Muscle of back (tissue), 3 donors: ENCODE measurements at regions not wholly inside any gene's neighbourhood (a gene's known extent, or its start where the extent isn't known, plus 50 kb on each side); places are given as distances from the start of the nearest gene placed in this dataset.
"Not testable (repeated sequence)": the region's sequence is repeated elsewhere in the genome, so short reads cannot be mapped to it uniquely, and the experiment has no call there.

Experiments used
- DNase-seq, 3 donors: peaks; one replicate each; pipeline versions ENCODE4 v3.0.0 to v3.0.0-alpha.2; 2013

GRCh38 chr3:166446291-166446690 is 609.1 kb upstream of the BCHE start:
- no peak for DNase-seq

- DNase-seq: no peak
These were observed 608.6 kb upstream of the BCHE start for GRCh38 chr3:166445865-166446264.

- no peak for DNase-seq
These were observed 607.5 kb upstream of the BCHE start for GRCh38 chr3:166444756-166445155.

GRCh38 chr3:166444336-166444735 is 607.1 kb upstream of the BCHE start:
- no peak for DNase-seq

- no peak for DNase-seq
These were observed 598.3 kb upstream of the BCHE start for GRCh38 chr3:166435469-166436057.

- no peak for DNase-seq
These were observed 595.8 kb upstream of the BCHE start for GRCh38 chr3:166433060-166433459.

GRCh38 chr3:166425900-166426611 is 588.8 kb upstream of the BCHE start:
- no peak for DNase-seq

GRCh38 chr3:166425021-166425420 is 587.8 kb upstream of the BCHE start:
- DNase-seq: no peak

GRCh38 chr3:166423824-166424513 is 586.7 kb upstream of the BCHE start:
- not testable (repeated sequence) for DNase-seq

GRCh38 chr3:166422556-166422955 is 585.3 kb upstream of the BCHE start:
- DNase-seq: no peak

- DNase-seq: no peak
These were observed 582.8 kb upstream of the BCHE start for GRCh38 chr3:166420071-166420470.

- no peak for DNase-seq
These were observed 568.7 kb upstream of the BCHE start for GRCh38 chr3:166405896-166406295.

- DNase-seq: no peak
These were observed 568.2 kb upstream of the BCHE start for GRCh38 chr3:166405465-166405864.

GRCh38 chr3:166390303-166390702 is 553.1 kb upstream of the BCHE start:
- no peak for DNase-seq

- DNase-seq: no peak
These were observed 551.1 kb upstream of the BCHE start for GRCh38 chr3:166388321-166388720.

- no peak for DNase-seq
These were observed 535.4 kb upstream of the BCHE start for GRCh38 chr3:166372571-166373106.

- no peak for DNase-seq
These were observed 530.8 kb upstream of the BCHE start for GRCh38 chr3:166367947-166368533.

- no peak for DNase-seq
These were observed 525.5 kb upstream of the BCHE start for GRCh38 chr3:166362698-166363097.

- no peak for DNase-seq
These were observed 523.5 kb upstream of the BCHE start for GRCh38 chr3:166360720-166361119.

GRCh38 chr3:166351461-166351860 is 514.2 kb upstream of the BCHE start:
- no peak for DNase-seq

GRCh38 chr3:166340604-166341266 is 503.5 kb upstream of the BCHE start:
- DNase-seq: no peak

- no peak for DNase-seq
These were observed 487.2 kb upstream of the BCHE start for GRCh38 chr3:166324401-166324800.
